ENCODE measurements at regions not wholly inside any gene's neighbourhood (a gene's known extent, or its start where the extent isn't known, plus 50 kb on each side); places are given as distances from the start of the nearest gene placed in this dataset.

DNA sequence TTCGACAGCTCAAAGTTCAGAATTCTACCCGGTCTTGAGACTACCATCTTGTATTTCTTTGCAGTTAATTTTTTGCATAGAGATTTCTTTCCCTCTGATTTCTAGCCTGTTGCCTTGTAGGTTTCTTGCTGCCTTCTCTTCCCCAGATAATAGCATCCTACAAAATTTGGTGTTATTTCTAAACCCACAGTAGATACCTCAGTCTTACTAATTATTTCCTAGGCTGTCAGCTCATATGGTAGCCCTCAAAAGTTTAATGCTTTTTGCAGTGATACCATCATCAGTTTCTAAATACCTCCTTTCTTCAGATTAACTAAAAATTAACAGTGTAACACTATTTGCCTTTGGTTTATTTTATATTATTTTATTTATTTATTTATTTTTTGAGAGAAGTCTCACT is 61.9 kb upstream of the TMPO start:
- Histone ChIP-seq H3K9ac (no peak overlapping the region), H3K79me2 (ENCODE audit: low read depth) (no peaks in the 10 kb centered on the region), H3F3A (ENCODE audit: low read depth) (peaks cover 11% of the 10 kb centered on the region), H3K4me2 (no peak overlapping the region), H3K9me3 (ENCODE audit: low read depth) (no peaks in the 10 kb centered on the region), H3K4me3 (no peak overlapping the region), H3K4me1 (no peaks in the 10 kb centered on the region), H3K27me3 (peaks cover 13% of the 10 kb centered on the region), H3K27ac (no peak overlapping the region), H4K20me1 (ENCODE audit: low read depth) (no peaks in the 10 kb centered on the region), H3K36me3 (no peaks in the 10 kb centered on the region), H2AFZ (replicated peaks) (no peak overlapping the region)
- TF ChIP-seq, protein P1, sequence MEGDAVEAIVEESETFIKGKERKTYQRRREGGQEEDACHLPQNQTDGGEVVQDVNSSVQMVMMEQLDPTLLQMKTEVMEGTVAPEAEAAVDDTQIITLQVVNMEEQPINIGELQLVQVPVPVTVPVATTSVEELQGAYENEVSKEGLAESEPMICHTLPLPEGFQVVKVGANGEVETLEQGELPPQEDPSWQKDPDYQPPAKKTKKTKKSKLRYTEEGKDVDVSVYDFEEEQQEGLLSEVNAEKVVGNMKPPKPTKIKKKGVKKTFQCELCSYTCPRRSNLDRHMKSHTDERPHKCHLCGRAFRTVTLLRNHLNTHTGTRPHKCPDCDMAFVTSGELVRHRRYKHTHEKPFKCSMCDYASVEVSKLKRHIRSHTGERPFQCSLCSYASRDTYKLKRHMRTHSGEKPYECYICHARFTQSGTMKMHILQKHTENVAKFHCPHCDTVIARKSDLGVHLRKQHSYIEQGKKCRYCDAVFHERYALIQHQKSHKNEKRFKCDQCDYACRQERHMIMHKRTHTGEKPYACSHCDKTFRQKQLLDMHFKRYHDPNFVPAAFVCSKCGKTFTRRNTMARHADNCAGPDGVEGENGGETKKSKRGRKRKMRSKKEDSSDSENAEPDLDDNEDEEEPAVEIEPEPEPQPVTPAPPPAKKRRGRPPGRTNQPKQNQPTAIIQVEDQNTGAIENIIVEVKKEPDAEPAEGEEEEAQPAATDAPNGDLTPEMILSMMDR (IDR thresholded peaks at IDR 0.05): no peak
- no peak for TF ChIP-seq EZH2 (IDR thresholded peaks at IDR 0.05)
- TF ChIP-seq EZH2phosphoT487 (IDR thresholded peaks at IDR 0.05): no peak
- Mint-ChIP-seq H3K4me3 (no peak overlapping the region), H3K27me3 (ENCODE audit: insufficient read depth, low read depth) (peaks cover 2% of the 10 kb centered on the region), H3K4me1 (peaks cover 2% of the 10 kb centered on the region), H3K9me3 (peaks cover 2% of the 10 kb centered on the region), H3K27ac (no peak overlapping the region), H3K36me3 (no peaks in the 10 kb centered on the region)
- DNase-seq (ENCODE audit: low spot score): no peak

DNA sequence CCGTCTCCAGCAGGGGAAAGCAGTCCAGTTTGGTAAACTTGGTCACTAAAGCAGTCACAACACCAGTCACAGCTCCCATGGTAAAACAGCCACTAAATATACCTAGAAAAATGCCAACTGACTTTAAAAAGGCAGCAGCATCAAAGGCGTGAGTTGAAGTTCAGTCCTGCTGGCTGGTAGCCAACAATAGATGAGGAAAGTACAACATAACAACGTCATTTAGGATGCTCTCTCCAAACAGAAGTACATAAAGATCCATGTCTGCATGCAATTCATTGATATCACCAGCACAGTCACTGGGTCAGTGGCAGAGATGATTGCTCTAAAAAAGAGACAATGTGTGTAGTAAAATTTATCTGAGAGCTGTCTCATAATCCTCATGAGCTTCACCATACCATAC is 59.3 kb upstream of the TMPO start:
- Mint-ChIP-seq H3K27me3 (ENCODE audit: insufficient read depth, low read depth) (no peaks in the 10 kb centered on the region), H3K9me3 (peaks cover 2% of the 10 kb centered on the region), H3K27ac (no peak overlapping the region), H3K36me3 (no peaks in the 10 kb centered on the region), H3K4me3 (no peak overlapping the region), H3K4me1 (peaks cover 2% of the 10 kb centered on the region)
- no peak for TF ChIP-seq EZH2phosphoT487 (IDR thresholded peaks at IDR 0.05)
- TF ChIP-seq, protein P1 (IDR thresholded peaks at IDR 0.05): no peak
- TF ChIP-seq EZH2 (IDR thresholded peaks at IDR 0.05): no peak
- Histone ChIP-seq H3K9me3 (ENCODE audit: low read depth) (no peaks in the 10 kb centered on the region), H2AFZ (replicated peaks) (no peak overlapping the region), H3K27ac (no peak overlapping the region), H4K20me1 (ENCODE audit: low read depth) (no peaks in the 10 kb centered on the region), H3K4me2 (no peak overlapping the region), H3K4me3 (no peak overlapping the region), H3K9ac (no peak overlapping the region), H3F3A (ENCODE audit: low read depth) (peaks cover 5% of the 10 kb centered on the region), H3K36me3 (no peaks in the 10 kb centered on the region), H3K27me3 (peaks cover 13% of the 10 kb centered on the region), H3K79me2 (ENCODE audit: low read depth) (no peaks in the 10 kb centered on the region), H3K4me1 (no peaks in the 10 kb centered on the region)
- no peak for DNase-seq (ENCODE audit: low spot score)

DNA sequence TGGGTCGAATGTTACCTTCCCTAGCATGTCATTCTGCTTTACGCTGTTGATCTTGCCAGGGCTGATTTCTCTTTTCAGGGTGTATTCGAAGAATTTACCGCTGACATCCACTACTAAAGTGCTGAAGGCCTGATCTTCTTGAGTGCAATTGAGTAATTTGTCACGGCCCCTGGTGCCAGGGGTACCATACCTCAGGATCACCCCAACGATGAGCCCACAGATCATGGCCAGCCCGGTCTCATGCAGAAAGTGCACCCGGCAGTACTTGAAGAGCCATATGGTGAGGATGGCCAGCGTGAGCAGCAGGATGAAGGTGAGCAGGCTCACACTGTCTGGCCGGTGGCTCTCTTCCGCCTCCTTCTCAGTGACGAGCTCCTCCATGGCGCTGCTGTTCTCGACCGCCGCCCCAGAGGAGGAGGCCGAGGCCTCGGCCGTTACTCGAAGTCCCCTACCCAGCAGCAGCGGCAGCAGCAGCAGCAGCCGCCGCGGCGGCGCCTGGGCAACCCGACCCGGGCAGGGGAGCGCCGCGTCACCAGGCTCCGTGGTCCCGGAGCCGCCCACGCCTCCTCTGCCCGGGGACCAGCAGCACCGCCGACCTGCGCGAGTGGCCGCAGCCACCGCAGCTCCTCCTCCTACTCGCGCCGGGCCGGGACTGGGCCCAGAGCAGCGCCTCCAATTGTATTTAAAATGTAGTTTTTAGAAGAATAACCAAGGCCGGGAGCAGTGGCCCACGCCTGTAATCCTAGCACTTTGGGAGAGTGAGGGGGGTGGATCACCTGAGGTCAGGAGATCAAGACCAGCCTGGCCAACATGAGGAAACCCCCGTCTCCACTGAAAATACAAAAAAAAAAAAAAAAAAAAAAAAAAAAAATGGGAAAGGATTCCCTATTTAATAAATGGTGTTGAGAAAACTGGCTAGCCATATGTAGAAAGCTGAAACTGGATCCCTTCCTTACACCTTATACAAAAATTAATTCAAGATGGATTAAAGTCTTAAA is 58.5 kb upstream of the TMPO start:
- H3K27ac Mint-ChIP-seq: no peak overlapping the region
- Histone ChIP-seq H3K27me3 (peaks cover 13% of the 10 kb centered on the region), H3K79me2 (ENCODE audit: low read depth) (no peaks in the 10 kb centered on the region), H2AFZ (replicated peaks) (peak overlapping the region; percentile 93), H3K27ac (no peak overlapping the region), H3K9me3 (ENCODE audit: low read depth) (no peaks in the 10 kb centered on the region), H3K4me2 (peak overlapping the region; percentile 66), H3F3A (ENCODE audit: low read depth) (peaks cover 5% of the 10 kb centered on the region), H3K36me3 (no peaks in the 10 kb centered on the region), H3K4me3 (peak overlapping the region; percentile 24), H3K4me1 (no peaks in the 10 kb centered on the region), H4K20me1 (ENCODE audit: low read depth) (no peaks in the 10 kb centered on the region), H3K9ac (no peak overlapping the region)
- peak overlapping the region; percentile 43 for H3K4me3 Mint-ChIP-seq
- TF ChIP-seq, protein P1 (IDR thresholded peaks at IDR 0.05): peak; percentile 6
- TF ChIP-seq EZH2phosphoT487 (IDR thresholded peaks at IDR 0.05) (no peak), EZH2 (IDR thresholded peaks at IDR 0.05) (no peak)
- peaks cover 2% of the 10 kb centered on the region for H3K4me1 Mint-ChIP-seq
- H3K36me3 Mint-ChIP-seq: no peaks in the 10 kb centered on the region
- peaks cover 2% of the 10 kb centered on the region for H3K9me3 Mint-ChIP-seq
- peak; percentile 78 for DNase-seq (ENCODE audit: low spot score)
- peaks cover 2% of the 10 kb centered on the region for H3K27me3 Mint-ChIP-seq (ENCODE audit: insufficient read depth, low read depth)
